Endothelial cell of umbilical vein (primary cell): ENCODE measurements at regions not wholly inside any gene's neighbourhood (a gene's known extent, or its start where the extent isn't known, plus 50 kb on each side); places are given as distances from the start of the nearest gene placed in this dataset.

Experiments used
- EZH2 ChIP-seq: IDR thresholded peaks from 2 replicates; pipeline ENCODE4 v1.6.1; 2012; ENCODE audit warnings: borderline replicate concordance, low read depth, mild to moderate bottlenecking, moderate library complexity, low read length, inconsistent platforms; ENCODE audit not compliant: severe bottlenecking
- GATA2 ChIP-seq: IDR thresholded peaks from 2 replicates; pipeline ENCODE4 v1.7.0; 2011; ENCODE audit warnings: low read depth, mild to moderate bottlenecking, moderate library complexity, mixed read lengths, low read length; ENCODE audit not compliant: insufficient read length, insufficient read depth
- JUN ChIP-seq: IDR thresholded peaks from 2 replicates; pipeline ENCODE4 v1.6.1; 2011; ENCODE audit warnings: borderline replicate concordance, low read depth; ENCODE audit not compliant: insufficient read length, insufficient read depth
- MYC ChIP-seq: IDR thresholded peaks from one replicate; pipeline ENCODE4 v1.6.1; 2011; ENCODE audit warnings: mild to moderate bottlenecking, low read depth, low read length
- POLR2A ChIP-seq: IDR thresholded peaks from 2 replicates; pipeline ENCODE4 v1.6.1; 2012; ENCODE audit warnings: low read depth, mild to moderate bottlenecking, control low read depth, low read length
- POLR2AphosphoS5 ChIP-seq: IDR thresholded peaks from 2 replicates; pipeline ENCODE4 v1.6.1; 2012; ENCODE audit warnings: low read depth, mild to moderate bottlenecking, control low read depth, low read length, moderate library complexity; ENCODE audit not compliant: insufficient read depth
- TF ChIP-seq, protein P1 (sequence below), 2 donors: IDR thresholded peaks; 1 replicate in 1 of 2; 2 replicates in 1 of 2; pipeline ENCODE4 v1.5.1; 2011; ENCODE audit warnings: low read length in 2 of 2, mild to moderate bottlenecking in 2 of 2, moderate library complexity in 2 of 2, control low read depth in 1 of 2, inconsistent platforms in 1 of 2, low read depth in 1 of 2; ENCODE audit not compliant: insufficient read depth in 1 of 2; ENCODE audit errors: extremely low read depth in 1 of 2
- TF ChIP-seq, protein P2 (sequence below): IDR thresholded peaks from 2 replicates; pipeline ENCODE4 v1.6.1; 2011; ENCODE audit not compliant: insufficient read depth, insufficient read length

DNA sequence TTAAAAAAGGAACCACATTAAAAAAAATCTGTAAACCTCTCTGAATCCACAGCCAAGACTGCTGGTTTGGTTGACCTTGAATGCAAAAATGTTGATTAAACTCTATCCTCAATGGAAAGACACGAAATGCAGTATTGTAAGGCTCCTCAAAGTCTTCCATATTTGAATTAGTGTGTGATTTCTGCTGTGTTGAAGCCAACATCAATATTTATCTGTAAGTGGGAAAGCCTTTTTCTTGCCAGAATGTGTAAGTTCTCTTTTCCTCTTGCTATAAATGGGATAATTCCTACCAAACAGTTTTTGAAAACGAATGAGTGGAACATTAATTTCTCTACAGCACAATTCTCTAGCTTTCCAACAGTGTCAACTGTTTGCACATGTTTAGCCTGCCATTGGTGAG lies 422.1 kb upstream of the TNC start:
- TF ChIP-seq, protein P1, sequence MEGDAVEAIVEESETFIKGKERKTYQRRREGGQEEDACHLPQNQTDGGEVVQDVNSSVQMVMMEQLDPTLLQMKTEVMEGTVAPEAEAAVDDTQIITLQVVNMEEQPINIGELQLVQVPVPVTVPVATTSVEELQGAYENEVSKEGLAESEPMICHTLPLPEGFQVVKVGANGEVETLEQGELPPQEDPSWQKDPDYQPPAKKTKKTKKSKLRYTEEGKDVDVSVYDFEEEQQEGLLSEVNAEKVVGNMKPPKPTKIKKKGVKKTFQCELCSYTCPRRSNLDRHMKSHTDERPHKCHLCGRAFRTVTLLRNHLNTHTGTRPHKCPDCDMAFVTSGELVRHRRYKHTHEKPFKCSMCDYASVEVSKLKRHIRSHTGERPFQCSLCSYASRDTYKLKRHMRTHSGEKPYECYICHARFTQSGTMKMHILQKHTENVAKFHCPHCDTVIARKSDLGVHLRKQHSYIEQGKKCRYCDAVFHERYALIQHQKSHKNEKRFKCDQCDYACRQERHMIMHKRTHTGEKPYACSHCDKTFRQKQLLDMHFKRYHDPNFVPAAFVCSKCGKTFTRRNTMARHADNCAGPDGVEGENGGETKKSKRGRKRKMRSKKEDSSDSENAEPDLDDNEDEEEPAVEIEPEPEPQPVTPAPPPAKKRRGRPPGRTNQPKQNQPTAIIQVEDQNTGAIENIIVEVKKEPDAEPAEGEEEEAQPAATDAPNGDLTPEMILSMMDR (IDR thresholded peaks at IDR 0.05; ENCODE audit: extremely low read depth in 1 of 2, insufficient read depth in 1 of 2, low read depth in 1 of 2, low read length in 2 of 2): no peak
- TF ChIP-seq JUN (no peak), POLR2A (no peak), EZH2 (no peak), MYC (no peak), POLR2AphosphoS5 (no peak), GATA2 (no peak)
- TF ChIP-seq, protein P2, sequence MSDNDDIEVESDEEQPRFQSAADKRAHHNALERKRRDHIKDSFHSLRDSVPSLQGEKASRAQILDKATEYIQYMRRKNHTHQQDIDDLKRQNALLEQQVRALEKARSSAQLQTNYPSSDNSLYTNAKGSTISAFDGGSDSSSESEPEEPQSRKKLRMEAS: no peak
